NCI-H2171 treated with DMSO at 0.1 percent for 48 hours (cell line): ENCODE measurements at regions not wholly inside any gene's neighbourhood (a gene's known extent, or its start where the extent isn't known, plus 50 kb on each side); places are given as distances from the start of the nearest gene placed in this dataset.

ENCODE experiments used
- DNase-seq: peaks from one replicate; lab custom pipeline; 2025; lab: John Stamatoyannopoulos, UW

DNA sequence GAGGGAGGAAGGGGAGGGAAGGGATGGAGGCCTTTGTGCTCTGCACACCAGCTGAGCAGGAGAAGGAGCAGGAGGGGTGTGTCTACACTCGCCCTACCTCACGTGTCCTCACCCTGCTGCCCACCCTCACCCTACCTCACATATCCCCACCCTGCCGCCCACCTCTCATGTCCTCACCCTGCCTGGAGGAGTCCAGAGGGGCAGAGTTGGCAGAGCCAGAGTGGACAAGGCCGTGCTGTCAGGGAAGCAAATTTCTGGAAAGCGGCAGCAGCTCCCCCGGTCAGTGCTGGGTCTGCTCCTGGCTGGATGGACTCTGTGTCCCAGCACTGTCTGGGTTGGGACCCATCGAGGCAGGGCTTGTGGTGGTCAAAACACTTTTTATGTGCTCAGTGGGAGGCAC is 799.6 kb downstream of the BRD1 start:
- DNase-seq: no peak

DNA sequence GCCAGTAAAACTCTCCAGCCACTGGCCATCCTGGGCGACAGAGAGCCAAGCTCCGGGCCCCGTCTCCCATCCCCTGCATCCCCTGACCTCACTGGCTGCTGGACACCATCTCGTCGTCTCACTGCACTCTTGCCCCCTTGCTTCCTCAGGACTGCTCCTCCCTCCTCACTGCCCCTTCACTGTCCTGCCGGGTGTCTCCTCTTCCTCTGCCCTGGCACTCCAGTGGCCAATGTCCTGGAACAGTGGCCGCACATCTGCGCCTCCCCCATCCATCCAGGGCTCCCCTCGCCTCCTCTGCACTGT is 800.4 kb downstream of the BRD1 start:
- DNase-seq: no peak

DNA sequence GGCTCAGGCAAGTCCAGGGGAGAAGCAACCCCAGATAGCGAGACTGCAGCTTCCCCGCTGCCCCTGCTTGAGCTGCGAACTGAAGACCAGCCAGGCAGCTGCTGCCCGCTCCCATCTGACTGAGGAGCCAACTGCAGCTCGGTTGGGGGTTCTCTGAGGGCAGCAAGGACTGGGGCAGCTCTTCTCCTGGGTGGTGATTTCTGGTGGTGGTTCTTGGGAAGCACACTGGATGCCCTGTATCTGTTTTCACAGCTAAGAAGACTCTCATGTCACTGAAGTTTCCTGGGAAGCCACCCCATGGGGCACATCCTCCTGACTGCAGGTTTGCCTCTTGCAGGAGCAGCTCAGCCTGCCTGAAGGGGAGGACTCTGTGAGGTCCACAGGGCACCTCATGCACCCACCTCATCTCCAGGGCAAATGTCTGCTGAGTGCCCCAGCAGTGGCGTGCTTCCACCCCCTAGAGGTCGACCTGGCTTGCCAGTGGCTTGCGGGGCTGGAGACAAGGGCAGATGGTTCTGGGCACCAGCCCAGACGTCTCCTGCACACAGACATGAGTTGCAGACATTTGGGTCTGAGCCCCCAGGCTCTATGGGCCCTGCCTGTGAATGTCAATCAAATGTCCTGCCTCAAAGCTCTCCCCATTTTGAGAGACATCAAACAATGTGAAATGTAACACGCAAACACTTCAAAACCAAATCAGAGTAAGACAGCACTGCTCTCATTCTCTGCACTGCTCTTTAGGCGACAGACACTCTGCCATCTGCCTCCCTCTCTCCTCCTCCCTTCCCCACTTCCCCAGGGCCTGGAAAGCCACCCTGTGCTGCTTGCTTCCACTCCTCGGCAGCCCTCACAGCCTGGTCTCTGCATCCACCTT is 800.9 kb downstream of the BRD1 start:
- DNase-seq: peak; percentile 90

DNA sequence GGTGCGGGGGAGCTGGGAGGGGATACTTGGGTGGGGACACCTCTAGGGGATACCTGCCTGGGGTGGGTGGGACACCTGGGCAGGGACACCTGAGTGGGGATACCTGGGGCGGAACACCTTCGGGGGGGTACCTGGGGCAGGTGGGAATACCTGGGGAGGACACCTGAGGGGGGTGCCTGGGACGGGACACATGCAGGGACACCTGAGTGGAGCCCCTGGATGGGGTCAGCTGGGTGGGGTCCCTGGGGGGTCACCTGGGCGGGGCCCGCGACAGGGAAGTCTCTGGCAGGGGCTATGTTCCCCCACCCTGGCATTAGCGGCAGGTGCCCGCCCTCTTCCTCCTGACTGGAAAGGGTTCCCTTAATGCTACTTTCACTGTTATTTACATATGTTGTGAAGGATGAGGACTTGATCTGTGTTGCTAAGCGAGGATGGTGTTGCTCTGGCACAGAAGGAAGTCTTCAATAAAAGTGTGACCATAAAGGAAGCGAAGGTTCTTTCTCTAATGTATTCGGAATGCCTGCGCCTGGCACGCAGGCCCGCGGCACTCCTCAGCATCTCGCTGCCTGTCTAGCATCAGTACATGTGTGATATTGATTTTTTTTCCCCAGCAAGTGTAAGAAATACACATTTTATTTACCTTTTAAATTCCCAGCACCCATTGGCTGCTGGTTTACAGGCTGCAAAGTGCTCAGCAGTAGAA is 801.7 kb downstream of the BRD1 start:
- peak; percentile 8 for DNase-seq

DNA sequence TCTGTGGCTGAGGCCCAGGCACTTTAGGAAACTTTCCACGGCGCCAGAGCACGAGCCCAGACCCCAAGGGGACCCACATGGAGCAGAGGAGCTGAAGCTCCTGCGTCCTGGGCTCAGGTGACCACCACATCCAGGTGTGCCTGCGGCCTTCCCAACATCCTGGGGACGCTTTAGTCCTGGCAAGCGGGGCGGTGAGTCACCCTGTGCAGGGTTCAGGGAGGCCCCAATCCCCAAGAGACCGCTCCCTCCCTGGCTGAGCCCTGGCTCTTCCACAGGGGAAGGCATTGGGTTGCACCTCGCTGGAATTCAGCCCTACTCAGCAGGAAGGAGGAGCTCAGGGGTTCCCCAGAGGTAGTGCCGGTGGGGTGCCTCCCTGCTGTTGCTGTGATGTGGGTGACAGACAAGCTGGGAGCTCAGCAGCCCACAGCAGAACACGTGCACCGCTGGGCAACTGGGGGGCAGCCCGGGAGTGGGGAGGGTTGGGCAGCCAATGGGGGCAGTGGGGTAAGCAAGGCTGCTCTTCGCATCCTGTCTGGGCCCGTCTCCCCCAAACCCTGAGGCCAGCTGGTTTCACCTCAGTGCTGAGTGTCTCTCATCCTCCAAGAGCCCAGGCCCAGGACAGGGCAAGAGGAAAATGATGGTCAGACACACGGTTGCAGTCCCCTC is 802.8 kb downstream of the BRD1 start:
- peak; percentile 74 for DNase-seq

DNA sequence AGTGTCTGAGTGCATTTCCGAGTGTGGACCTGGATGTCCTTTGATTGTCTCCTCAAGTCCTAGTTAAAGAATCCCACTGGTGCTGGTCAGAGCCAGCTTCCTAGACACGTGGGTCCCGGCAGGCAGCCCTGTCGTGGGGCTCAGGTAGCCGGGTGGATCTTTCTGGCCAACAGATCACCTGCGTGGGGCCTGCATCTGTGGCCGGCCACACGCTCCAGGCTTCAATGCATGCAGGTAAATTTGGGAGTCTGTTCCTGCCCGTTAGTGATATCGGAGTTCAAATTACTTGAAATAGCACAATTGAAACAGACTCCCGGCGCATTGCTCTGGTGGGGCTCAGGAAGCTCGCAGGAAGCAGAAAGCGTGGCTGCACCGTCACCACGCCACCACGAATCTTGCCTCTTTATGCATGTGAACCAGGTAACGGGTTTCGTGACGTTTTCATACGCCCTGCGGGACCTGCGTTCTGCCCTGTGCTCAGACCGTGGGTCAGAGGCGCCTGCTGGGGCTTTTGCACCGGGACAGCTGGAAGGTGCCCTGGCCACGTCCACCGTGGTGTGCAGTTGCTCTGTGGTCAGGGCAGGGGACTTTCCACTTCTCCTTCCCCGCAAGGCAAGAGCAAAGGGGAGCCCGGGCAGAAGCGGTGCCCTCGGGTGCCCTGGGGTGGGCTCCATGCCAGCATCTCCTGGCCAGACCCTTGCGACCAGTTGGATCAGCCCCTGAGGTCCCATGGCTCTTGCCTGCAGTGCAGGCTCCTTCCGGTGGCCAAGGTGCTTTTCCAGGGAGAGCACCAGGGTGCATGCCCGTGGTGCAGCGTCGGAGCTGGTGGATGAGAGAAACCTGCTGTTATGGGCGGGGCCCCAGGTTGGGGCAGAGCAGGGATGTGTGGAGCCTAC is 803.5 kb downstream of the BRD1 start:
- DNase-seq: no peak

DNA sequence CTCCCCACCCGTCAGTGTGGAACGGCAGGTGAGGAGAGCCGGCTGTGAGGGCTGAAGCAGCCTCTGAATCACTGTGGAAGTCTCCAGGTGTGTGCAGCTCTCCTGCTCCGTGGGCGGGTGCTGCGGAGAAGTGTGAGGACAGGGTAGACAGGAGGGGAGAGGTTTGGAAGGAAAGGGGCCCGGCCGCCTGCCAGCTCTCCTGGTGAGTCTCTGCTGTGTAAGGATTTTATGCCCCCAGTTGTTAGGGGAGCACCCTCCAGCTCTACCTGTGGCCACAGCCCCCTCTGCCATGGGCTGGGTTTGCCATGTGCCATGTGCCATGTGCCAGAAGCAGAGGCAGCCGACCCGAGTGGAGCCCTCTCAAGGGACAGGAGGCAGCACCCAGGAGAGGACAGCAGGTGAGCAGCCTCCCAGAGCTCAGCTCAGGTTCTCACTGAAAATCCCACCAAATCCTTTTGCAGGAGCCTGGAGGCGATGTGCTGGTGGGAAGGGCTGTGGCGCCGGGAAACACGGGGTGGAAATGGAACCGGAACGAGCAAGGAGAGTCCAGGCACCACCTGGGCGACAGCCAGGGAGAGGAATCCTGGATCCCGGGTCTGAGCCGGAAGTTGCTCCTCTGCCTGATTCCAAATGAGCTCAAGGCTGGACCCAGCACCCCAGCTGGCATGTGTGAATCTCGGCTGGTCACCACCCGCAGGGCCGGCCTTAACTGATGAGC is 804.4 kb downstream of the BRD1 start:
- peak; percentile 9 for DNase-seq

DNA sequence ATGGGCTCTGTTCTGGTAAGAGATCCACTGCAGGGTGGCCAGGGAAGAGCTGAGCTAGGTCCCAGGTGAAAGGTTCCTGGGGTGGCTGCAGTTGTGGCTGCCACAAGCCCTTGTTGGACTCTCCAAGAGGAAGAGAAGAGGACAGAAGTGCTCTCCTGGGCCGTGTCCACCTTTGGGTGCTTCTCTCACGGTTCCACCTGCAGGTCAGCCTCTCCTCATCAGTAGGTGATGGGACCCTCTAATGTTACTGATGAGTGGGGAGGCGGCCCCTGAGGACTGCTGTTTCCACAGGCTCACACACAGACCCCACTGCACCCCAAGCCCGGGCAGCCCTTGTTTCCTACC is 804.9 kb downstream of the BRD1 start:
- no peak for DNase-seq

DNA sequence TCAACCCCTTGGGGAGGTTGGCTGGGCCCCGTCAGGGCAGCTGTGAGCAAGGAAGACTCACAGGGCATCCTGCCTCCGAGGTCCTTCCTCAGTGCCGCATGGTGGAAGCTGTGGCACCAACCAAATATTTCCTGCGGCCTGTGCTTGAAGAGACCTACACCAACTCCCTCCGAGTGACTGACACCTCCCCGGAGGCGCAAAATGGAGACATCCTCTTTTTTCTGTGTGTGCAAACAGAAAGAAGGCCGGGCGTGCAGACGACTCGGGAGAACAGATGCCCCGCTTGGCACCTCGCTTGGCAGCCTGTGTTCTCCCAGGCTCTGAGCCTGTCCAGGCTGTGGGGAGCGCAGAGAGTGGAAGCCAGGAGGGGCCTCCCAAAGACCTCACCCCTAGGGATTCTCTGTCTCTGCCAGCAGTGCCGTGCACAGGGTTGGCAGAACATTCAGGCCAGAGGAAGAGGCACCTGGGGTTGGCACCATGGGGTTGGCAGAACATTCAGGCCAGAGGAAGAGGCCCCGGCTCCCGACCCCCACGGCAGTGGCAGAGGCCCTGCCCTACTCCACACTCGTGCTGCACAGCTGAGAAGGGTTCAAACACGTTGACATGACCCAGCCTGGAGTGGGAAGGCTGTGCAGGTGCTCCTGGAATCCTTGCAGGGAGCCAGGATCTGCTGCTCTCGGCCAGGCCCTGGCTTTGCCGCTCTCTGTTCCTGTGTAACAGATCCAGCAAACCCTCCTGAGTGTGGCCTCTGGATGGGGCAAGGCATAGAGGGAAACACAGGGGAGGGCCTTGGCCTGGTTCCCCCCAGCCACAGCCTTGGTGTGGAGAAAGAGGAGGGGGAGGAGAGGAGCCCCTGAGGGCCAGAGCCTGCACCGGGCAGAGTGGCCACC is 805.5 kb downstream of the BRD1 start:
- DNase-seq: no peak

DNA sequence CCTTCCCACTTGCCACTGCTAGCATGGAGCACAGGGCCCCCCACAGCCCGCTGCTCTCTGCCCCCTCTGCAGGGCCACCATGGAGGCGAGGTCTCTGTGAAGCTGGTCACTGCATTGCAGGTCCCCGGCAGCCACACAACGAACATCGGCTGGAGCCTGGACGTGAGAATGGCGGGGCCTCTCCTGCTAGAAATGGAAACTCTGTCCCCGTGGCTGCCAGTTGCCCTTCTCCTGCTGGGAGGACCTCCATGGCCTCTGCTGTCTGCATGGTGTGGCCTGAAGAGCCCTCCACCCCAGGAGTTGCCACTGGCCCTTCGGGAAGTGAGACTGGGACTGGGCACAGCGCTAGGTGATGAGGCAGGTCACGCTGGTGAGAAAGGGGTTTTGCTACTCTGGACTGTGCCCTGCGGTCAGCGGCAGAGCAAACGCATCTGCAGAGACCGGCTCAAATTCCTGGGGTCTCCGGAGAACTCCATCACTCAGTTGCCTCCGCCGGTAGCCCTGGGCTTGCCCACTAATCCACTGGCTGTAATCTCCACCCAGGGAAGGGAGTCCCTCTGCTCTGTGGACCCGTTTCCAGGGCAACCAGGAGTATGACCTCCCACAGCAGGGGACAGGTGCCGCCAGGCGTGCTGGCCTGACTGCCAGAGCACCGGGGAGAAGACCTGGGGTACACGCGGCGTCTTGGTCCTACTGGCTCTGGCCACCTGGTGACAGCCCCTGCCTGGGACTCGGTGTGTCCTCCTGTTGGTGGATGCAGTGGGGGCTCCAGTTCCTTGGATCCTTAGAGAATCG is 806.3 kb downstream of the BRD1 start:
- no peak for DNase-seq

DNA sequence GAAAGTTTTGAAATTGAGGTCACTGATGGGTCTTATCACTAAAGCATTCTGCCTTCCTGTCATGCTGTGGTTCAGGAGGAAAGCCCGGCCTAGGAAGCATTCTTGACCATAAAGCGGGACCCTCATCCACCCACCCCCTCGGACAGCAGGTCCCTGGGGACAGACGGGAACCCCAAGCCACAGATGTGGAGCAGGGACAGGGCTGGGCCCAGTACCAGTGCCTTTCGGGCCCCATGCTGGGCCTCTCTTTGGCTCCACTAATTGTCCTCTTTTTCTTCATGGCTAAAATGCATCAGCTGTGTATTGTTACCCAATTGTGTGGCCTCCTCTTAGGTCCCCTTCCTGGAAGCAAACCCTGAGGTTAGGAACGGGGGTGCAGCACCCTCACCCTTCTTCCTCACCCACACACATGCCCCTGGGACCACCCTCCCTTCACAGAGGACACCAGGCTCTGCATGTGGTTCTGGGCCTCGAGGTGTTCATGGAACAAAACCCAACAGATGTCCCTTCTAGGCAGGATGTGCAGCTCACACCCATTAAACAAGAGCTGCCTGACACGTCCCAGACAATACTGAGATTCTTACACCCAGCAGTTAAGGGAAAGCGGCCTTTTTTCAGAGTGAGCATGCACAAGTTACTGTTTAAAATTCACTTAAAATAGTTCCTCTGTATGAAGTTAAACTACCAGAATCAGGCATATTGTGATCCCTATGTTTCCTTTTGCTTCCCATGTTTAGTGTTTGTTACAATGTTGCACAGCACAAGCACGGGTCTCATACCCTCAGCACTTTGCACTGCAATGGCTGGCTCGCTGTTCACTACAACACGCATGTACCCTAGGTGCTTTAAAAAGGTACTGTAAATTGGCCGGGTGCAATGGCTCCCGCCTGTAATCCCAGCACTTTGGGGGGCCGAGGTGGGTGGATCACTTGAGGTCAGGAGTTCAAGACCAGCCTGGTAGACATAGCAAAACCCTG is 807.6 kb downstream of the BRD1 start:
- no peak for DNase-seq

DNA sequence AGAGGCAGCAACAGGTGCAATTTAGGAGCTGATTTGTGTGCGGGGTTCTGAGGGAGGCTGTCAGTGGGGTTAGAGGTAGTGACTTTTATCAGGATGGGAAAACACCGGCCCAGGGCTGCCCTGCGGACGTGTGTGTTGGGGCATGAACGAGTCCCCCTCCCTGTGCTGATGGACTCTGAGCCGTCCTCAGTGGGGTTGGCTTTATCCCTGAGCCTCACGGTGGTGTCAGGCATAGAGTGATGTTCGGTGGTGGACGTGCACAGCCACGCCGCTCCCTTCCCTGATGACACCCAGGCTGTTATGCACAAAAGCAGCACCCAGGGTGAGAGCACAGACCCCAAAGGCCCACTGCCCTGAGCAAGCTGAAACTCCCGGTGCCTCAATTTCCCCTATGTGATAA is 809.1 kb downstream of the BRD1 start:
- no peak for DNase-seq

DNA sequence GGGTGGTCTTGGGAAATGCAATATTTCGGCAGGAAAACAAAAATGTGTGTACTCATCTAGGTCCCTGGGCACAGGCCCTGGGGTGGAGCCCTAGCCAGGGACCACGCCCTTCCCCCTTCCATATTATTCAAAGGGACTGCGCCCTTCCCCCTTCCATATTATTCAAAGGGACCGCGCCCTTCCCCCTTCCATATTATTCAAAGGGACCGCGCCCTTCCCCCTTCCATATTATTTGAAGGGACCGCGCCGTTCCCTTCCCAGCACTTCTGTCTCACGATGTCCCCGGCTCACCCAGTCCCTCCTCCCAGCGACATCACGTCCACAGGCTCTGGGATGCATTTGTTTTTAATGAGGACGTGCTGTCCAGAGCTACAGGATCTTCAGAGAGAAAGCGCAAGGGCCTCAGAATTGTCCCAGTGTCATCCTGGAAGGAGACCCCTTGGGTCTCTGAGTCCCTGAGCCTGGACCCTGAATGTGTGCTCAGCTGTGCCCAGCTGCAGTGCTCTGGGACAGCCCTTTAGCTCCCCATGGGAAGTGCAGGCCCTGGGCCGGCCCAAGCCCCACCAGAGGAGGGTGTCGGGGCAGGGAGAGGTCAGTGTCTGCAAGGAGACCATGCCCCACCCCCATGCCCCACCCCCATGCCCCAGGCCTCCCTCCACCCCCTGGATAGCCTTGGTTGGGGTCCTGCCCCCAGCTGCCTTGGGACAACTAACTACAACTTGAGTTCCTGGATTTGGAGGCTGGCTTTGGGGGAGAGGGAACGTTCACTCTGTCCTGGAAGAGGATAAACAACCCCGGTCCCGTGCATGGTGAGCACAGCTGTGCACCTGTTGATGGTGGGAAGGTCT is 810.0 kb downstream of the BRD1 start:
- no peak for DNase-seq

DNA sequence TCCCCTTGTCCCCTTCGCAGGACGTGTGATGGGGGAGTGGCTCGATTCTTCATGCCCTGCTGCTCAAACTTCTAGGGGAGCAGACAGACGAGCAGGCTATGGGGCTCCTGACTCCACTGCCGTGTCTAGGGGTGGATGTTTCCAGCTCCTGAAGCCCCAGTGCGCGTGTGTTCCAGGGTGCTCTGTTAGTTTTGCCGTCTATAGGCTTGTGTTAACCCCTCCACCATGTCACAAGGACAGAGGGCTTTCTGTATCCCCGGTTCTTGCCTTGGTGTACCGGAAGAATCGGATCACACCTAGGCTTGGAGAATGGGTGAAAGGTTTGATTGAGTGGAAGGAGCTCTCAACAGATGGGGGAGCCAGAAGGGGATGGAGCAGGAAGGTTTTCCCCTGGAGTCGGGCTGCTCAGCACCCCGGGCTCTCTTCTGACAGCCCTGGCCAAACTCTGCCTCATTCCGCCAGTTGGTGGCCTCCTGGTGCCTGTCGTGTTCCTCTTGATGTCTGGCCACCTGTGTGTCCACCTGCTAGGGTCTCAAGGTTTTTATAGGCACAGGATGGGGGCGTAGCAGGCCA is 810.7 kb downstream of the BRD1 start:
- no peak for DNase-seq

DNA sequence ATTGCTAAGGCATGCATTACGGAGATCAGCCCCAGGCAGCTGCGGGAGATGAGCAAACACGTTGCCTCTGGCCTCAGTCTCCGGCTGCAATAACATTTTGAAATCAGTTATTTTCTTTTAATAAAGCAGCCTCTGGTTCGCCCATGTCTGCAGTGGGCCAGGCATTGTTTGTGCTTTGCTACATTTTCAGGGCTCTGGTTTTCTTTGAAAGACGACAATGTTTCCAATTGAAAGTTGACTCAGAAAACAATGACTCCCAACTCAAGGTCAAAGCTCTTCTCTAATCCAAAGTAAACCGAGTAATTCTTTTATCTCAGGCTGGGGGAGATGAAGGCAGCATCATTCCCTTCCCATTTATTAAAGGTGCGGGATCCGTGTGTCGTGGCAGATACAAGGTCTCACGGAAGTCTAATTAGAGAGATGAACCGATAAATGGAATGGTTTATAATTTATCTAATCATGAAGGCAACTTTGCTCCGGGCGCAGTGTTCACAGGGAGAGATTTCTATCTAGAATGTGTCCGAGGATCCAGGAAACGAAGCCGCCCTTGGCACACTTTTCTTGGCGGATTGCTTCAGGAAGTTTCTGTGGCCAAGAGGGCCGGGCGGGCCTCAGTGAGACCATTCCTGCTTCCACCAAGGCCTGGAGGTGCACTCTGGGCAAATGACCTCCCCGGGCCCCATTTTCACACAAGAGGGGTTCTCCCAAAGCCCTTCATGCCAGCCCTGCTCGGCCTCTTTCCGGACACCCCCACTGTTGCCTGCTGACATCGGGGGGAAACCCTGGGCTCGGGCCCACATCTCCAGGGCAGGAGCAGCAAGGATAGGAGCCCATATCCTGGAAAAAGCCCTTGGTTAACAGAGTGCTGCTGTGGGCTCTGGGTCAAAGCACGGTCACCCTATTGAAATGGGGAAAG is 811.4 kb downstream of the BRD1 start:
- no peak for DNase-seq

DNA sequence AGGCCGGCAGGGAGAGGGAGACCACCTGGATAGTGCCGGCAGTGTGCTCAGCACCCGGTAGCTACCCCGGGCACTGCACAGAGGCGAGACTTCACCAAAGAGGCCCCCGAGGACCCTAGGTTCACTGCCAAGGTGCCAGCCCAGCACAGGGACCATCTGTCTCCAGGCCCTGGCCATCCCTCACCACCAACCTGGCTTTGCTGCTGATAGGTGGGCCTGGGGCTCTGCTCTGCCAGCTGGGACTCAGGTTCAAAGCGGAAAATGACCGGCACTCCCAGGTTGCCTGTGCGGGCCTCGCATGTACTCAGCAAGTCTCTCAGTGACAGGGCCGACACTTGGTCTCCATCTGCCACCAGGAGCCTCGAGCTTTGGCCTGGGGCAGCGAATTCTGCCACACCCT is 812.2 kb downstream of the BRD1 start:
- DNase-seq: no peak
